ENCODE measurements at regions not wholly inside any gene's neighbourhood (a gene's known extent, or its start where the extent isn't known, plus 50 kb on each side); places are given as distances from the start of the nearest gene placed in this dataset.

DNA sequence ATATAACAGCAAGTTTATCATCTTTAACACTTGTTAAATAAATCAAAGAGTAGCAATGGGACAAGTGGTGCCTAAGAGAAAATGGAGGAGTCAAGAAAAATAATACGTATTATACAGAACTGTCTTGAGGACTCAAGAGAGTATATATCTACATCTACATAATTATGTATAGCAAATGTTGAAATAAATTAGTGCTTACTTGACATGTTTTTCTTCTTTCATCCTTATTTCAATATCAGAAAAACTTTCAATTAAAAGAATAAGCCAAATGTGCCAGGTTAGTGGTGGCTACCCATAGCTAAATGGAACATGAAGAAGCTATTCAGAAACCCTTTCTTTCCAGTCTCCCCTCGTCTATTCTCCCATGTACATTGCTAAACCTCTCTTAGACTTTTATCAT is 267.3 kb upstream of the SPOPL start:
- TF ChIP-seq, protein P1, sequence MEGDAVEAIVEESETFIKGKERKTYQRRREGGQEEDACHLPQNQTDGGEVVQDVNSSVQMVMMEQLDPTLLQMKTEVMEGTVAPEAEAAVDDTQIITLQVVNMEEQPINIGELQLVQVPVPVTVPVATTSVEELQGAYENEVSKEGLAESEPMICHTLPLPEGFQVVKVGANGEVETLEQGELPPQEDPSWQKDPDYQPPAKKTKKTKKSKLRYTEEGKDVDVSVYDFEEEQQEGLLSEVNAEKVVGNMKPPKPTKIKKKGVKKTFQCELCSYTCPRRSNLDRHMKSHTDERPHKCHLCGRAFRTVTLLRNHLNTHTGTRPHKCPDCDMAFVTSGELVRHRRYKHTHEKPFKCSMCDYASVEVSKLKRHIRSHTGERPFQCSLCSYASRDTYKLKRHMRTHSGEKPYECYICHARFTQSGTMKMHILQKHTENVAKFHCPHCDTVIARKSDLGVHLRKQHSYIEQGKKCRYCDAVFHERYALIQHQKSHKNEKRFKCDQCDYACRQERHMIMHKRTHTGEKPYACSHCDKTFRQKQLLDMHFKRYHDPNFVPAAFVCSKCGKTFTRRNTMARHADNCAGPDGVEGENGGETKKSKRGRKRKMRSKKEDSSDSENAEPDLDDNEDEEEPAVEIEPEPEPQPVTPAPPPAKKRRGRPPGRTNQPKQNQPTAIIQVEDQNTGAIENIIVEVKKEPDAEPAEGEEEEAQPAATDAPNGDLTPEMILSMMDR (conservative IDR thresholded peaks at IDR 0.05; ENCODE audit: low read depth in 2 of 2): no peak
- TF ChIP-seq CREB1 (CRISPR knock-in tag; IDR thresholded peaks at IDR 0.05; ENCODE audit: low read depth) (no peak), EZH2phosphoT487 (IDR thresholded peaks at IDR 0.05; ENCODE audit: unreplicated experiment) (no peak), EZH2 (IDR thresholded peaks at IDR 0.05; ENCODE audit: low read depth, unreplicated experiment) (no peak), POLR2AphosphoS5 (IDR thresholded peaks at IDR 0.05; ENCODE audit: low read depth) (no peak), JUNB (IDR thresholded peaks at IDR 0.05; ENCODE audit: unreplicated experiment) (no peak), STAT1 (IDR thresholded peaks at IDR 0.05; ENCODE audit: unreplicated experiment) (no peak), ZNF331 (CRISPR knock-in tag; IDR thresholded peaks at IDR 0.05; ENCODE audit: low read depth) (no peak), ZNF462 (CRISPR knock-in tag; IDR thresholded peaks at IDR 0.05) (no peak), NANOG (IDR thresholded peaks at IDR 0.05; ENCODE audit: borderline replicate concordance) (no peak), ETS1 (IDR thresholded peaks at IDR 0.05) (no peak), ZNF114 (CRISPR knock-in tag; IDR thresholded peaks at IDR 0.05) (no peak)
- TF ChIP-seq, protein P2, sequence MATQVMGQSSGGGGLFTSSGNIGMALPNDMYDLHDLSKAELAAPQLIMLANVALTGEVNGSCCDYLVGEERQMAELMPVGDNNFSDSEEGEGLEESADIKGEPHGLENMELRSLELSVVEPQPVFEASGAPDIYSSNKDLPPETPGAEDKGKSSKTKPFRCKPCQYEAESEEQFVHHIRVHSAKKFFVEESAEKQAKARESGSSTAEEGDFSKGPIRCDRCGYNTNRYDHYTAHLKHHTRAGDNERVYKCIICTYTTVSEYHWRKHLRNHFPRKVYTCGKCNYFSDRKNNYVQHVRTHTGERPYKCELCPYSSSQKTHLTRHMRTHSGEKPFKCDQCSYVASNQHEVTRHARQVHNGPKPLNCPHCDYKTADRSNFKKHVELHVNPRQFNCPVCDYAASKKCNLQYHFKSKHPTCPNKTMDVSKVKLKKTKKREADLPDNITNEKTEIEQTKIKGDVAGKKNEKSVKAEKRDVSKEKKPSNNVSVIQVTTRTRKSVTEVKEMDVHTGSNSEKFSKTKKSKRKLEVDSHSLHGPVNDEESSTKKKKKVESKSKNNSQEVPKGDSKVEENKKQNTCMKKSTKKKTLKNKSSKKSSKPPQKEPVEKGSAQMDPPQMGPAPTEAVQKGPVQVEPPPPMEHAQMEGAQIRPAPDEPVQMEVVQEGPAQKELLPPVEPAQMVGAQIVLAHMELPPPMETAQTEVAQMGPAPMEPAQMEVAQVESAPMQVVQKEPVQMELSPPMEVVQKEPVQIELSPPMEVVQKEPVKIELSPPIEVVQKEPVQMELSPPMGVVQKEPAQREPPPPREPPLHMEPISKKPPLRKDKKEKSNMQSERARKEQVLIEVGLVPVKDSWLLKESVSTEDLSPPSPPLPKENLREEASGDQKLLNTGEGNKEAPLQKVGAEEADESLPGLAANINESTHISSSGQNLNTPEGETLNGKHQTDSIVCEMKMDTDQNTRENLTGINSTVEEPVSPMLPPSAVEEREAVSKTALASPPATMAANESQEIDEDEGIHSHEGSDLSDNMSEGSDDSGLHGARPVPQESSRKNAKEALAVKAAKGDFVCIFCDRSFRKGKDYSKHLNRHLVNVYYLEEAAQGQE (IDR thresholded peaks at IDR 0.05; ENCODE audit: unreplicated experiment): no peak

All from GM23338 (cell line).